OCI-LY3 (cell line): ENCODE measurements at regions not wholly inside any gene's neighbourhood (a gene's known extent, or its start where the extent isn't known, plus 50 kb on each side); places are given as distances from the start of the nearest gene placed in this dataset.

ENCODE experiments used
- H2AFZ ChIP-seq: fragments of 200-600, 300-600 bp; shearing (Covaris generic); 2 replicates; pipeline ENCODE4 v1.6.0; 2014; ENCODE audit warnings: antibody characterized with exemption, low read depth, low read length
- H3K27ac ChIP-seq: fragments of 200-600, 300-600 bp; sonication (generic); 2 replicates; pipeline ENCODE4 v1.5.1; 2014; ENCODE audit warnings: mild to moderate bottlenecking, low read length, moderate library complexity, mixed read lengths
- H3K27me3 ChIP-seq: fragments of 200-600, 300-600 bp; sonication (generic); 2 replicates; pipeline ENCODE4 v1.6.1; 2014; ENCODE audit warnings: low read depth, low read length, mixed read lengths
- H3K36me3 ChIP-seq: fragments of 200-600, 300-600 bp; sonication (generic); replicated peaks from 2 replicates; pipeline ENCODE3; 2014; ENCODE audit warnings: low read depth, low read length, mixed read lengths
- H3K4me1 ChIP-seq: fragments of 300-600, 200-600 bp; sonication (generic); 2 replicates; pipeline ENCODE4 v1.6.1; 2014; ENCODE audit warnings: low read length, mixed read lengths
- H3K4me2 ChIP-seq: fragments of 200-600, 300-600 bp; sonication (generic); 2 replicates; pipeline ENCODE4 v1.6.1; 2014; ENCODE audit warnings: low read length, mixed read lengths
- H3K4me3 ChIP-seq: fragments of 300-600, 200-600 bp; sonication (generic); 2 replicates; pipeline ENCODE4 v1.5.1; 2014; ENCODE audit warnings: antibody characterized with exemption, mild to moderate bottlenecking, low read length, moderate library complexity
- H3K79me2 ChIP-seq: fragments of 300-600, 200-600 bp; shearing (Covaris generic); 2 replicates; pipeline ENCODE4 v1.6.1; 2014; ENCODE audit warnings: mild to moderate bottlenecking, low read length, mixed read lengths
- H3K9ac ChIP-seq: fragments of 300-600, 200-600 bp; shearing (Covaris generic); 2 replicates; pipeline ENCODE4 v1.6.0; 2014; ENCODE audit warnings: mild to moderate bottlenecking, low read length, moderate library complexity
- H3K9me3 ChIP-seq: fragments of 200-600, 300-600 bp; shearing (Covaris generic); 2 replicates; pipeline ENCODE4 v1.6.1; 2014; ENCODE audit warnings: low read length, mixed read lengths; ENCODE audit not compliant: insufficient read depth
- H4K20me1 ChIP-seq: fragments of 200-600, 300-600 bp; sonication (generic); 2 replicates; pipeline ENCODE4 v1.6.1; 2016; ENCODE audit warnings: low read length, mixed read lengths; ENCODE audit not compliant: insufficient read depth
- EZH2phosphoT487 ChIP-seq: fragments of 200-600 bp; shearing (Covaris generic); IDR thresholded peaks from 2 replicates; pipeline ENCODE4 v1.6.1; 2018; ENCODE audit warnings: antibody characterized with exemption, mixed run types, low read depth
- TF ChIP-seq, protein P1 (sequence below): fragments of 200-600, 300-600 bp; sonication (generic); IDR thresholded peaks from 2 replicates; pipeline ENCODE4 v1.5.1; 2014; ENCODE audit warnings: antibody characterized with exemption, low read length, low read depth

- no peaks in the 10 kb centered on the region; the same call in 1 of the 2 replicates for H3K27me3 ChIP-seq
- no peaks in the 10 kb centered on the region for H3K36me3 ChIP-seq
- no peaks in the 10 kb centered on the region for H3K4me1 ChIP-seq
- no peak for TF ChIP-seq EZH2phosphoT487
- TF ChIP-seq, protein P1, sequence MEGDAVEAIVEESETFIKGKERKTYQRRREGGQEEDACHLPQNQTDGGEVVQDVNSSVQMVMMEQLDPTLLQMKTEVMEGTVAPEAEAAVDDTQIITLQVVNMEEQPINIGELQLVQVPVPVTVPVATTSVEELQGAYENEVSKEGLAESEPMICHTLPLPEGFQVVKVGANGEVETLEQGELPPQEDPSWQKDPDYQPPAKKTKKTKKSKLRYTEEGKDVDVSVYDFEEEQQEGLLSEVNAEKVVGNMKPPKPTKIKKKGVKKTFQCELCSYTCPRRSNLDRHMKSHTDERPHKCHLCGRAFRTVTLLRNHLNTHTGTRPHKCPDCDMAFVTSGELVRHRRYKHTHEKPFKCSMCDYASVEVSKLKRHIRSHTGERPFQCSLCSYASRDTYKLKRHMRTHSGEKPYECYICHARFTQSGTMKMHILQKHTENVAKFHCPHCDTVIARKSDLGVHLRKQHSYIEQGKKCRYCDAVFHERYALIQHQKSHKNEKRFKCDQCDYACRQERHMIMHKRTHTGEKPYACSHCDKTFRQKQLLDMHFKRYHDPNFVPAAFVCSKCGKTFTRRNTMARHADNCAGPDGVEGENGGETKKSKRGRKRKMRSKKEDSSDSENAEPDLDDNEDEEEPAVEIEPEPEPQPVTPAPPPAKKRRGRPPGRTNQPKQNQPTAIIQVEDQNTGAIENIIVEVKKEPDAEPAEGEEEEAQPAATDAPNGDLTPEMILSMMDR, result no peak
- H3K79me2 ChIP-seq, result no peaks in the 10 kb centered on the region
- H4K20me1 ChIP-seq, result no peaks in the 10 kb centered on the region
- H3K9me3 ChIP-seq, result no peaks in the 10 kb centered on the region
- H3K4me3 ChIP-seq, result no peak overlapping the region
- H3K27ac ChIP-seq, result no peak overlapping the region
- no peak overlapping the region for H3K9ac ChIP-seq
- no peak overlapping the region for H2AFZ ChIP-seq
- no peak overlapping the region for H3K4me2 ChIP-seq
Observed at GRCh38 chr12:115830070-115830469, 447.4 kb downstream of the MED13L start.

DNA sequence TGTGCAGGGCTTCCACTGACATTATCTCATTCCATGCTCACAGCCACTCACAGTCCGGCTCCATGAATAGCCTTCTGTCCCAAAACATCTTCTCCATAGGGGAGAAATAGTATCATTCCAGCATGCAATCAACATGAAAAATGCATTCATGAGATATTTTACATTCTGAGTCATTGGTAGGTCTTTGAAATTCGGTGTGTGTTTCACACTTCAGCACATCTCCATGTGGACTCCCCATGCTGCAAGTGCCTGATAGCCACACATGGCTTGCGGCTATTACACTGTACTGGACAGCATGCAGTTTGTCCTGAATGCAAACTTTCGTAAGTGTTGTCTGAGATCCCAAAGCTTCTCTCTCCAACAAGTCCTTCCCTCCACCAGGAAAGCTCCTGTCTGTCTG lies 449.3 kb downstream of the MED13L start:
- Histone ChIP-seq H3K4me3 (no peak overlapping the region), H3K36me3 (no peaks in the 10 kb centered on the region), H3K27me3 (no peaks in the 10 kb centered on the region; the same call in 1 of the 2 replicates), H3K79me2 (no peaks in the 10 kb centered on the region), H3K9me3 (no peaks in the 10 kb centered on the region), H3K4me2 (no peak overlapping the region), H3K27ac (no peak overlapping the region), H3K4me1 (no peaks in the 10 kb centered on the region), H3K9ac (no peak overlapping the region), H2AFZ (no peak overlapping the region), H4K20me1 (no peaks in the 10 kb centered on the region)
- no peak for TF ChIP-seq EZH2phosphoT487
- TF ChIP-seq, protein P1, result no peak

- Histone ChIP-seq H3K36me3 (no peaks in the 10 kb centered on the region), H3K9ac (no peak overlapping the region), H4K20me1 (no peaks in the 10 kb centered on the region), H3K9me3 (no peaks in the 10 kb centered on the region), H3K27ac (no peak overlapping the region), H3K27me3 (peaks cover 10% of the 10 kb centered on the region; the same call in 1 of the 2 replicates), H3K4me2 (no peak overlapping the region), H3K4me3 (no peak overlapping the region), H3K4me1 (no peaks in the 10 kb centered on the region), H2AFZ (no peak overlapping the region), H3K79me2 (no peaks in the 10 kb centered on the region)
- TF ChIP-seq, protein P1, result no peak
- TF ChIP-seq EZH2phosphoT487, result no peak
Observed at GRCh38 chr12:115824936-115825602, 452.4 kb downstream of the MED13L start.

- H3K27ac ChIP-seq, result no peak overlapping the region
- no peak overlapping the region for H3K4me2 ChIP-seq
- H3K27me3 ChIP-seq, result peaks cover 15% of the 10 kb centered on the region
- no peak overlapping the region for H2AFZ ChIP-seq
- no peaks in the 10 kb centered on the region for H3K36me3 ChIP-seq
- H3K9me3 ChIP-seq, result no peaks in the 10 kb centered on the region
- H4K20me1 ChIP-seq, result no peaks in the 10 kb centered on the region
- no peaks in the 10 kb centered on the region for H3K4me1 ChIP-seq
- no peak overlapping the region for H3K4me3 ChIP-seq
- no peak overlapping the region for H3K9ac ChIP-seq
- H3K79me2 ChIP-seq, result no peaks in the 10 kb centered on the region
- TF ChIP-seq, protein P1, result no peak
- no peak for TF ChIP-seq EZH2phosphoT487
Observed at GRCh38 chr12:115823635-115824034, 453.9 kb downstream of the MED13L start.
